Spleen (tissue), 11 donors: ENCODE measurements at regions not wholly inside any gene's neighbourhood (a gene's known extent, or its start where the extent isn't known, plus 50 kb on each side); places are given as distances from the start of the nearest gene placed in this dataset.
A peak's percentile ranks its signal among the peaks of the same experiment; 100 is the strongest.
"Not testable (repeated sequence)": the region's sequence is repeated elsewhere in the genome, so short reads cannot be mapped to it uniquely, and the experiment has no call there.

Source experiments
- DNase-seq: peaks from one replicate; pipeline ENCODE4 v3.0.0-alpha.2; 2020
- H3K27ac ChIP-seq, 8 donors: fragments of 200-600 bp; sonication (generic) in 7 of 8; 1 replicate in 4 of 8; 2 replicates in 4 of 8; pipeline versions ENCODE4 v1.5.0 to v1.8.0; 2016 to 2021; ENCODE audit warnings: inconsistent platforms in 4 of 8, mild to moderate bottlenecking in 4 of 8, moderate library complexity in 1 of 8
- H3K27me3 ChIP-seq, 7 donors: fragments of 200-600 bp; sonication (generic) in 6 of 7; replicated peaks in 1 of 7; 1 replicate in 4 of 7; 2 replicates in 3 of 7; pipeline versions ENCODE4 v1.5.0 to v1.8.0; 2016 to 2021; ENCODE audit warnings: inconsistent platforms in 3 of 7, mild to moderate bottlenecking in 1 of 7
- H3K36me3 ChIP-seq, 6 donors: fragments of 200-600 bp; sonication (generic) in 5 of 6; 1 replicate in 4 of 6; 2 replicates in 2 of 6; pipeline versions ENCODE4 v1.5.0 to v1.8.0; 2016 to 2021; ENCODE audit warnings: inconsistent platforms in 2 of 6
- H3K4me1 ChIP-seq, 6 donors: fragments of 200-600 bp; sonication (generic) in 5 of 6; 1 replicate in 3 of 6; 2 replicates in 3 of 6; pipeline versions ENCODE4 v1.5.0 to v1.8.0; 2016 to 2021; ENCODE audit warnings: inconsistent platforms in 3 of 6
- H3K4me3 ChIP-seq, 8 donors: fragments of 200-600 bp; sonication (generic) in 7 of 8; 1 replicate in 4 of 8; 2 replicates in 4 of 8; pipeline versions ENCODE4 v1.5.0 to v1.8.0; 2016 to 2021; ENCODE audit warnings: inconsistent platforms in 4 of 8, mild to moderate bottlenecking in 4 of 8, moderate library complexity in 2 of 8
- H3K9me3 ChIP-seq, 8 donors: fragments of 200-600 bp; sonication (generic) in 7 of 8; 1 replicate in 4 of 8; 2 replicates in 4 of 8; pipeline versions ENCODE4 v1.5.0 to v1.8.0; 2016 to 2021; ENCODE audit warnings: inconsistent platforms in 4 of 8
- POLR2A ChIP-seq, 3 donors: fragments of 450-650 bp; IDR thresholded peaks; one replicate each; pipeline ENCODE4 v1.5.1; 2017; ENCODE audit warnings: antibody characterized with exemption in 3 of 3, mild to moderate bottlenecking in 1 of 3
- POLR2AphosphoS5 ChIP-seq, 3 donors: sonication (generic); formaldehyde crosslinking; IDR thresholded peaks; one replicate each; pipeline ENCODE4 v1.5.1; 2017; ENCODE audit warnings: antibody characterized with exemption in 3 of 3
- WGBS, 5 donors: extraction: QIAGEN DNeasy Blood & Tissue Kit in 3 of 5; methylation state at CpG; one replicate each; pipeline versions ENCODE4 v1.1.5 to v1.1.7; 2013 to 2018; 5-methylcytosine and 5-hydroxymethylcytosine counted together
- intact Hi-C: fragments of 100-400 bp; cut with DNase I; formaldehyde crosslinking; loops from one replicate; pipeline ENCODE4 v1.15.0; 2023; ENCODE audit warnings: low total_unique reads
- TF ChIP-seq, protein P1 (sequence below), 11 experiments: fragments of 200-600 bp in 7 of 11; fragments of 450-650 bp in 4 of 11; sonication (generic) in 4 of 11; IDR thresholded peaks in 8 of 11; conservative IDR thresholded peaks in 3 of 11; 1 replicate in 7 of 11; 2 replicates in 4 of 11; pipeline versions ENCODE4 v1.4.0 to v1.8.0; 2016 to 2021; ENCODE audit warnings: antibody characterized with exemption in 11 of 11, inconsistent platforms in 4 of 11, mild to moderate bottlenecking in 1 of 11
- donor health status: healthy with polysubstance abuse.
- donor health status: DM: no; HTN: no; CAD: no; lungs with moderate emphysema.
- donor health status: DM: no; HTN: no; CAD: no.
- donor health status: Bipolar disorder and iron deficiency.
- donor health status: healthy.
- donor health status: DM: no; HTN: no; CAD: no.
- donor health status: DM: yes; HTN: yes; CAD: no.

GRCh38 chr11:87719326-87720073, 455.7 kb downstream of the RAB38 start:
- TF ChIP-seq POLR2AphosphoS5 (IDR thresholded peaks at IDR 0.05) (no peak), POLR2A (IDR thresholded peaks at IDR 0.05) (no peak)
- TF ChIP-seq, protein P1, sequence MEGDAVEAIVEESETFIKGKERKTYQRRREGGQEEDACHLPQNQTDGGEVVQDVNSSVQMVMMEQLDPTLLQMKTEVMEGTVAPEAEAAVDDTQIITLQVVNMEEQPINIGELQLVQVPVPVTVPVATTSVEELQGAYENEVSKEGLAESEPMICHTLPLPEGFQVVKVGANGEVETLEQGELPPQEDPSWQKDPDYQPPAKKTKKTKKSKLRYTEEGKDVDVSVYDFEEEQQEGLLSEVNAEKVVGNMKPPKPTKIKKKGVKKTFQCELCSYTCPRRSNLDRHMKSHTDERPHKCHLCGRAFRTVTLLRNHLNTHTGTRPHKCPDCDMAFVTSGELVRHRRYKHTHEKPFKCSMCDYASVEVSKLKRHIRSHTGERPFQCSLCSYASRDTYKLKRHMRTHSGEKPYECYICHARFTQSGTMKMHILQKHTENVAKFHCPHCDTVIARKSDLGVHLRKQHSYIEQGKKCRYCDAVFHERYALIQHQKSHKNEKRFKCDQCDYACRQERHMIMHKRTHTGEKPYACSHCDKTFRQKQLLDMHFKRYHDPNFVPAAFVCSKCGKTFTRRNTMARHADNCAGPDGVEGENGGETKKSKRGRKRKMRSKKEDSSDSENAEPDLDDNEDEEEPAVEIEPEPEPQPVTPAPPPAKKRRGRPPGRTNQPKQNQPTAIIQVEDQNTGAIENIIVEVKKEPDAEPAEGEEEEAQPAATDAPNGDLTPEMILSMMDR (IDR thresholded peaks at IDR 0.05 in 8 of 11, conservative IDR thresholded peaks at IDR 0.05 in 3 of 11) = no peak
- DNase-seq = no peak
- intact Hi-C loops = loop anchor here (10.0 kb wide), 2 partner anchors 365 to 825 kb away; no protein-coding TSS in a partner anchor
- H3K27ac ChIP-seq = no peak overlapping the region
- no peaks in the 10 kb centered on the region for H3K27me3 ChIP-seq
- no peaks in the 10 kb centered on the region for H3K9me3 ChIP-seq
- H3K4me3 ChIP-seq = peak overlapping the region in 1 of 8 donors; percentile 19
- H3K36me3 ChIP-seq = no peaks in the 10 kb centered on the region
- 80 to 86% (median 83%) methylated on average over 5 of the region's 5 CpGs for WGBS, 5 donors
- H3K4me1 ChIP-seq = no peaks in the 10 kb centered on the region

- TF ChIP-seq POLR2A (IDR thresholded peaks at IDR 0.05) (no peak), POLR2AphosphoS5 (IDR thresholded peaks at IDR 0.05) (no peak)
- TF ChIP-seq, protein P1 (IDR thresholded peaks at IDR 0.05 in 8 of 11, conservative IDR thresholded peaks at IDR 0.05 in 3 of 11) = no peak
- H3K4me1 ChIP-seq = no peaks in the 10 kb centered on the region
- H3K27me3 ChIP-seq = no peaks in the 10 kb centered on the region
- H3K36me3 ChIP-seq = no peaks in the 10 kb centered on the region
- intact Hi-C loops = loop anchor here (10.0 kb wide), 1 partner anchor 358 kb away; no protein-coding TSS in a partner anchor
- H3K27ac ChIP-seq = no peak overlapping the region
- 22 to 28% (median 25%) methylated on average over 3 of the region's 3 CpGs for WGBS, 5 donors
- DNase-seq = no peak
- no peak overlapping the region for H3K4me3 ChIP-seq
- H3K9me3 ChIP-seq = no peaks in the 10 kb centered on the region
Observed at GRCh38 chr11:87712802-87713202, 462.4 kb downstream of the RAB38 start.

DNA sequence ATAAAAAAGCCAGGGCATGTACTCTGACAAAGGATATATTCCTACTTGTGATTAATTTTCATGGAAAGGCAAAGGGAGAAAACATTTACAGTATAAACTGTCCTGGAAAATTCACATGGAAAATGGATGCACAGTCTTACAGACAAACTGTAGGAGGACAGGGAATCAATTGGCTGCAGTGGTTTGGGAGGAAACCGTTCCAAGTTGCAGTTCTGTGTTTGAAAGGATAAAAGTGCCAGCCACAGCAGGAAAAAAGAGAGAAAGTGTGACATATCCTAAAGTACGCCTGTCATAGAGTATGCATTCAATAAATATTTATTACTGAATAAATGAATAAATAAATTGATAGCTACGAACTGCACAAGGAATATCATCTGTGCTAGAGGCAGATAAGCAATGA, 462.9 kb downstream of the RAB38 start:
- Histone ChIP-seq H3K36me3 (no peaks in the 10 kb centered on the region), H3K27me3 (no peaks in the 10 kb centered on the region), H3K4me1 (no peaks in the 10 kb centered on the region), H3K4me3 (no peak overlapping the region), H3K9me3 (no peaks in the 10 kb centered on the region), H3K27ac (no peak overlapping the region)
- intact Hi-C loops = loop anchor here (10.0 kb wide), 1 partner anchor 358 kb away; no protein-coding TSS in a partner anchor
- WGBS, 5 donors = 47 to 71% (median 49%) methylated on average over 3 of the region's 3 CpGs
- no peak for DNase-seq
- no peak for TF ChIP-seq POLR2A (IDR thresholded peaks at IDR 0.05)
- no peak for TF ChIP-seq POLR2AphosphoS5 (IDR thresholded peaks at IDR 0.05)
- TF ChIP-seq, protein P1 (IDR thresholded peaks at IDR 0.05 in 8 of 11, conservative IDR thresholded peaks at IDR 0.05 in 3 of 11) = no peak

- peak; percentile 51 for DNase-seq
- H3K9me3 ChIP-seq = peaks cover 0 to 21% (median 12%) of the 10 kb centered on the region in 8 donors
- H3K4me3 ChIP-seq, H3K27ac ChIP-seq, H3K36me3 ChIP-seq, H3K4me1 ChIP-seq, intact Hi-C loops, H3K27me3 ChIP-seq: not testable (repeated sequence)
- WGBS, 5 donors = 85 to 90% (median 88%) methylated on average over 12 of the region's 12 CpGs
Observed at GRCh38 chr11:87703589-87703988, 471.7 kb downstream of the RAB38 start.
